Activated CD4-positive, alpha-beta memory T cell treated with anti-CD3 and anti-CD28 coated beads for 36 hours (primary cell): ENCODE measurements at regions not wholly inside any gene's neighbourhood (a gene's known extent, or its start where the extent isn't known, plus 50 kb on each side); places are given as distances from the start of the nearest gene placed in this dataset.
"Not testable (repeated sequence)": the region's sequence is repeated elsewhere in the genome, so short reads cannot be mapped to it uniquely, and the experiment has no call there.

ENCODE experiments used
- CTCF ChIA-PET: fragments of 350-600 bp; sonication (Branson Sonifier 250); formaldehyde crosslinking; loops from one replicate; lab custom pipeline; 2021; ENCODE audit warnings: antibody characterized with exemption, inconsistent platforms; lab: Charles Lee
- POLR2A ChIA-PET: fragments of 350-600 bp; sonication (Branson Sonifier 250); formaldehyde crosslinking; loops from one replicate; lab custom pipeline; 2021; ENCODE audit warnings: antibody characterized with exemption; lab: Charles Lee
- DNase-seq: peaks from one replicate; pipeline ENCODE4 v3.0.0-alpha.2; 2020
- H3K27ac Mint-ChIP-seq: one replicate; pipeline ENCODE4 v1.8.0; 2021; ENCODE audit warnings: mixed read lengths
- H3K27me3 Mint-ChIP-seq: one replicate; pipeline ENCODE4 v1.8.0; 2021; ENCODE audit warnings: mixed read lengths
- H3K36me3 Mint-ChIP-seq: one replicate; pipeline ENCODE4 v1.8.0; 2021; ENCODE audit warnings: mixed read lengths
- H3K4me1 Mint-ChIP-seq: one replicate; pipeline ENCODE4 v1.8.0; 2021; ENCODE audit warnings: low read depth, mixed read lengths
- H3K4me3 Mint-ChIP-seq: one replicate; pipeline ENCODE4 v1.8.0; 2021; ENCODE audit warnings: mild to moderate bottlenecking, mixed read lengths
- H3K9me3 Mint-ChIP-seq: one replicate; pipeline ENCODE4 v1.8.0; 2021; ENCODE audit warnings: mixed read lengths
- intact Hi-C: fragments of 100-400 bp; cut with micrococcal nuclease; formaldehyde crosslinking; loops from one replicate; pipeline ENCODE4 v1.15.1; 2023

DNA sequence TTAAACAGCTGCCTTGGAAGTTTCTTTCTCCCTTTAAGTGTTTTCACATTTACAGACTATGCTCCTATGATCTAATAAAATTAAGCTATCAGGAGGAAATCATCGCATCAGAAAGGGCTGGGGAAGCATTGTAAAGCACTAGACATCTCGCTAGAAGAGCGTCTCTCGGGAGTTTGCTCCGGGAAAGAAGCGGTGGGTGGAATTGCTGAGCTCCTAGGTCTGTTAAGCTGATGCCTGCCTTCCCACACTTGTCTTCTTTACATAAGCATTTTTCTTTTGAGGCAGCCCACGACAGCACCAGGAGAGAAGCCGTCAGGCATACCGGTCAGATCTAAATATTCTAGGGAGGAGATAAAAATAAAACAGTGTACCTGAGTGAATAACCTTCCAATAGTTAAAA, 541.7 kb upstream of the TUSC1 start:
- Mint-ChIP-seq H3K9me3 (peaks cover 19% of the 10 kb centered on the region), H3K36me3 (no peaks in the 10 kb centered on the region), H3K4me3 (no peak overlapping the region), H3K4me1 (no peaks in the 10 kb centered on the region), H3K27me3 (no peaks in the 10 kb centered on the region), H3K27ac (no peak overlapping the region)
- CTCF ChIA-PET, result no interaction called here
- DNase-seq, result no peak
- POLR2A ChIA-PET, result interaction anchor here (1.0 kb wide), 1 partner anchor 39 kb away, joined by 3 read pairs; no protein-coding TSS in a partner anchor
- intact Hi-C loops, result no loop called here

DNA sequence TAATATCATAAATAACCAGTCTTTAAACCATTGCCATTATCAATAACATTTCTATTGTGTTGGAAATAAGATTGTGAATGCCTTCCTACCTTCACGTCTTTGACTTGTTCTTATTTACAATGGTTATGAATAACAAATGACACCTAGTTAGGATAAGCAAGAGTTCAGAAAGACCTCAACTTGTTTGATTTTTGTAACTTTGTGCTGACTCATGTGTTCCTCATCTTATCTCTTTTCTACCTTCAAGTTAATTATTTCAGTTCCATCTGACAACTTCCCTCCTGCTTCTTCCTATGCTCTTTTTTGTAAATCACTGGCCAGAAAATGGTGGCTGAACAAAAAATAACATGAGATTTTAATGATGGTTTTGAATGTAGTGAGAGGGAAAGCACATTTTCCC, 538.5 kb upstream of the TUSC1 start:
- peaks cover 22% of the 10 kb centered on the region for H3K9me3 Mint-ChIP-seq
- POLR2A ChIA-PET, result no interaction called here
- no peak overlapping the region for H3K4me3 Mint-ChIP-seq
- no peaks in the 10 kb centered on the region for H3K27me3 Mint-ChIP-seq
- DNase-seq, result no peak
- CTCF ChIA-PET, result no interaction called here
- no peaks in the 10 kb centered on the region for H3K36me3 Mint-ChIP-seq
- intact Hi-C loops, result no loop called here
- H3K4me1 Mint-ChIP-seq, result no peaks in the 10 kb centered on the region
- no peak overlapping the region for H3K27ac Mint-ChIP-seq

DNA sequence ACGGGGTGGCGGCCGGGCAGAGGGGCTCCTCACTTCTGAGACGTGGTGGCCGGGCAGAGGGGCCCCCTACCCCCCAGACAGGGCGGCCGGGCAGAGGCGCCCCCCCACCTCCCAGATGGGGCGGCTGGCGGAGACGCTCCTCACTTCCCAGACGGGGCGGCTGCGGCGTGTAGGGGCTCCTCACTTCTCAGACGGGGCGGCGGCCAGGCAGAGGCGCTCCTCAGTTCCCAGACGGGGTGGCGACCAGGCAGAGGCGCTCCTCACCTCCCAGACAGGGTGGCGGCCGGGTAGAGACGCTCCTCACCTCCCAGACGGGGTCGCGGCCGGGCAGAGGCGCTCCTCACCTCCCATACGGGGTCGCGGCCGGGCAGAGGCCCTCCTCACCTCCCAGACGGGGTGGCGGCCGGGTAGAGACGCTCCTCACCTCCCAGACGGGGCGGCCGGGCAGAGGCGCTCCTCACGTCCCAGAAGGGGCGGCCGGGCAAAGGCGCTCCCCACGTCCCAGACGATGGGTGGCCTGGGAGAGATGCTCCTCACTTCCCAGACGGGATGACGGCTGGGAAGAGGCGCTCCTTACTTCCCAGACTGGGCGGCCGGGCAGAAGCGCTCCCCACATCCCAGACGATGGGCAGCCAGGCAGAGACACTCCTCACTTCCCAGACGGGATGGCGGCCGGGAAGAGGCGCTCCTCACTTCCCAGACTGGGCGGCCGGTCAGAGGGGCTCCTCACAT, 536.6 kb upstream of the TUSC1 start:
- intact Hi-C loops, result not testable (repeated sequence)

DNA sequence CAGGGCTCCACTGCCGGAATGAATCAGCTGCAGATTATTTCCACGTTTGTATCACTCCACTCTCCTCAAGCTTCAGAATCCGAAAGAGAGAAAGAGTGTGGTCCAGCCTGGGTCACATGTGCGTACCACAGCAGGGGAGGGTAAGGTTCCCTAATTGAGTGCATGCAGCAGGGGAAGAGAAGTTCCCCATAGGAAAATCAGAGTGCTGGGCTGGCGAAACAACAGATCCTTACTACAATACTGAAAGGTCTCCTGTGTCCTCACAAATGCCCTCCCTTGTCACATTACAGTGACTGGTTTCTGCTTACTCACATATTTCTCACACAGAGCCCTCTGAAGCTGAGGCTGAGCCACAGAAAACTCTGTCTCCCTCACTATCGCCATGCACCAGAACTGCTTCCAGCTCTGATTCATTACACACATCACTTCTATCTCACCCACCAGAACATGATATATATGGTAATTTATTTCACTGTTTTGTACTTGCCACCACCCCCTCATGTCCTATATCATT, 532.2 kb upstream of the TUSC1 start:
- no peaks in the 10 kb centered on the region for H3K4me1 Mint-ChIP-seq
- H3K27ac Mint-ChIP-seq, result no peak overlapping the region
- intact Hi-C loops, result no loop called here
- H3K9me3 Mint-ChIP-seq, result peaks cover 24% of the 10 kb centered on the region
- POLR2A ChIA-PET, result no interaction called here
- DNase-seq, result no peak
- no peaks in the 10 kb centered on the region for H3K27me3 Mint-ChIP-seq
- CTCF ChIA-PET, result no interaction called here
- no peaks in the 10 kb centered on the region for H3K36me3 Mint-ChIP-seq
- no peak overlapping the region for H3K4me3 Mint-ChIP-seq

More for the DNA sequence above, 536.6 kb upstream of the TUSC1 start:
- H3K4me1 Mint-ChIP-seq, DNase-seq, H3K4me3 Mint-ChIP-seq, POLR2A ChIA-PET, H3K36me3 Mint-ChIP-seq, H3K27ac Mint-ChIP-seq, CTCF ChIA-PET, H3K27me3 Mint-ChIP-seq: not testable (repeated sequence)
- H3K9me3 Mint-ChIP-seq, result peaks cover 26% of the 10 kb centered on the region

DNA sequence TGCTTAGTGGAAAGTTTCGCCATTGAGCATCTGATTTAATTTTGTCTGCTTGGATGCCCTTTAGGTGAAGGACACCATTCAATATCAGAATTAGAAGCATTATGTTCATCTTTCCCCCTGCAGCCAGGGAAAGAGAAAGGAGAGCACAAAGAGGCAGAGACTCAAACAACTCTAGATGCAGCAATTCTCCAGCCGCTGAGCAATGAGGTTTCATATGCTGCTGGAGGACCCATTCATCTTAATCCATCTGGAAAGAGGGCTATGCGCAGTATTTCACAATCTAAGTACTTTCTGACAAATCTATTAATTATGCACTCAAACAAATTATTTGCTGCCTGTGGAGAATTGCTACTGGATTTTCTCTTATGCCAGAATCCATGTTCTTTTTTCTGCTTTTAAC, 527.0 kb upstream of the TUSC1 start:
- Mint-ChIP-seq H3K4me1 (no peaks in the 10 kb centered on the region), H3K36me3 (no peaks in the 10 kb centered on the region), H3K27ac (no peak overlapping the region), H3K4me3 (no peak overlapping the region), H3K9me3 (peaks cover 13% of the 10 kb centered on the region), H3K27me3 (no peaks in the 10 kb centered on the region)
- POLR2A ChIA-PET, result no interaction called here
- CTCF ChIA-PET, result no interaction called here
- intact Hi-C loops, result no loop called here
- no peak for DNase-seq

DNA sequence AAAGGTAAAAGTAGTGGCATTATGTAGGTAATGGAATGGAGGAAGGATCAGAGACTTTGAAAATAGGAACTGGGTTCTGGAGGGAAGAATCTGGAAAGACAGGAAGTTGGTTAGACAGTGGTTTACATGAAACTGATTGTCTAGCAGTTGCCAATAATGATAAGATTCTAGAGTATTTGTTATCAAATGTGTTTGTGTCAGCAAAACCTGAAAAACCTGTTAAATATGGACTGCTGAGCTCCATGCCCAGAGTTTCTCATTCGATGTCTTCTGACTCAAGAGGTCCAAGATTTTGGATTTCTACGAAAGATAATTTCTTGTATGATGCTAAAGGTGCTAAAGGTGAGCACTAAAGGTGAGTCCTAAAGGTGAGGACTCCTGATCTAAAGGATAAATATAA, 515.0 kb upstream of the TUSC1 start:
- H3K27me3 Mint-ChIP-seq, result no peaks in the 10 kb centered on the region
- H3K9me3 Mint-ChIP-seq, result peaks cover 20% of the 10 kb centered on the region
- no peak overlapping the region for H3K4me3 Mint-ChIP-seq
- no peak overlapping the region for H3K27ac Mint-ChIP-seq
- no peaks in the 10 kb centered on the region for H3K4me1 Mint-ChIP-seq
- intact Hi-C loops, result no loop called here
- DNase-seq, result no peak
- ChIA-PET POLR2A (no interaction called here), CTCF (no interaction called here)
- no peaks in the 10 kb centered on the region for H3K36me3 Mint-ChIP-seq

DNA sequence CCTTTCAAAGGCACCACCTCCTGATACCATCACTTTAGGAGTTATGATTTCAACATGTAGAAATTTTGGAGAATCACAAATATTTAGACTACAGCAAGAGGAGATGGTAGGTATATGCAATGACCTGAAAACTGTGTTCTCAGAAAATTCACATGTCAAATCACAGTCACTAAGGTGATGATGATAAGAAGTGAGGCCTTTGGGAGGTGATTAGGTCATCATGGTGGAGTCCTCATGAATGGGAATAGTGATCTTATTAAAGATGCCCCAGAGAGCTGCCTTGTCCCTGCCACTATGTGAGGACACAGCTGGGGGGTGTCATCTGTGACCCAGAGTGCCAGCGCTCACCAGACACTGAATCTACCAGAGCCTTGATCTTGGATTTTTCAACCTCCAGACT, 513.5 kb upstream of the TUSC1 start:
- DNase-seq, result no peak
- CTCF ChIA-PET, result no interaction called here
- Mint-ChIP-seq H3K27me3 (no peaks in the 10 kb centered on the region), H3K4me1 (no peaks in the 10 kb centered on the region), H3K4me3 (no peak overlapping the region), H3K27ac (no peak overlapping the region), H3K9me3 (peaks cover 27% of the 10 kb centered on the region), H3K36me3 (no peaks in the 10 kb centered on the region)
- intact Hi-C loops, result no loop called here
- POLR2A ChIA-PET, result no interaction called here

DNA sequence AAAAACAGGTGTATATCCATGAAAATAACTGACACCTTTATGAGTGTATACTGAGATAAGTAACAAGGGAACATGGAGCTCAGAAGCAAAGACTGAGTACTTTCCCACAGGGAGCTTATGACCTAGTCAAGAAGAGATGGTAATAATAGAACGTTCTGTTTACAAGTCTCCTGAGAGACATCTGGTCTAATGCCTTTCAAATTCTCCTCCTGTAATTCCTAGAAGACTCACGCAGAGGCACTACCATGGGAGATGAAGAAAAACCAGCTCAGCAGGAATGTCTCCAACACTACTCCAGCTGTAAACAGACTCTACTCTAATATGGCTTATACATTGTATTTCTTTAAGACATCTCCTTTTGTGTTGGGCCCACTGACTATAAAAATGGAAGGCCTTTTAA, 503.6 kb upstream of the TUSC1 start:
- H3K27me3 Mint-ChIP-seq, result no peaks in the 10 kb centered on the region
- POLR2A ChIA-PET, result interaction anchor here (1.0 kb wide), 1 partner anchor 38 kb away, joined by 3 read pairs; no protein-coding TSS in a partner anchor
- intact Hi-C loops, result no loop called here

DNA sequence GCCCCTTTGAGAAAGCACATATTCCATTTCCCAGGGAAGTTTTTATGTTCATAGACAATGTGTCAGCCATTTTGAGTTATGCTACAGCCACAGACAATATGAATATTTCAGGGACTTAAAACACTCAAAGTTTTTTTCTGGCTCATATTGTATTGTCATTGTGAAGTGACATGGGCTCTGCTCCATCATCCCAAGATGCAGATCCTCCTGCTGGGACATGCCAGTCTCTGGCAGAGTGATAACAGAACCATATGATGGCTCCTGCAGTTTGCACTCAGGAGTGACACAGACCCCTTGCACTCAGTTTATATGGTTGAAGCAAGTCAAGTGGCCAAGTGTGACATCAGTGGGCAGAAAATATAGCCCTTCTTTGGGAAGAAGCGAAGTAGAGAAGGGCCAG, 498.4 kb upstream of the TUSC1 start:
- Mint-ChIP-seq H3K4me3 (no peak overlapping the region), H3K27me3 (no peaks in the 10 kb centered on the region), H3K36me3 (no peaks in the 10 kb centered on the region), H3K27ac (no peak overlapping the region), H3K9me3 (peaks cover 7% of the 10 kb centered on the region), H3K4me1 (no peaks in the 10 kb centered on the region)
- ChIA-PET POLR2A (no interaction called here), CTCF (no interaction called here)
- DNase-seq, result no peak
- intact Hi-C loops, result no loop called here

More for the DNA sequence above, 503.6 kb upstream of the TUSC1 start:
- Mint-ChIP-seq H3K4me1 (no peaks in the 10 kb centered on the region), H3K4me3 (no peak overlapping the region), H3K27ac (no peak overlapping the region), H3K36me3 (no peaks in the 10 kb centered on the region), H3K9me3 (peaks cover 7% of the 10 kb centered on the region)
- CTCF ChIA-PET, result no interaction called here
- DNase-seq, result no peak

DNA sequence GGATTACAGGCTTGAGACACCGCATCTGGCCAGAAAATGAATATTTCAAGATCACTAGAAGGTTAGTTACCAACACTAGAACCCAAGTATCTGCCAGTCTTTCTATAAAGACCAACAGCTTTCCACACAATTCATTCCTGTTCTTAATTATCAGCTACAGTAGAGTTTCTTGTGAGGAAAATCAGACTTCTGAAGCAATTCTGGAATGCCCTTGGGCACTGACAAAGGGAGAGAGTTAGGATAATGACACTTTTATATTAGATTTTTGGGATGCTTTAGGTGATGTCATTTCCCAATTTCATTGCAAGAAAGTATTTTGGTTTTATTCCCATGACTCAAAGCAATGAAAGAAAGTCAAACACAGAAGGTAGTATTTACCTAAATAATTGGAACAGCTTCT, 497.0 kb upstream of the TUSC1 start:
- Mint-ChIP-seq H3K36me3 (no peaks in the 10 kb centered on the region), H3K4me1 (no peaks in the 10 kb centered on the region), H3K27ac (no peak overlapping the region), H3K4me3 (no peak overlapping the region), H3K27me3 (no peaks in the 10 kb centered on the region), H3K9me3 (peaks cover 7% of the 10 kb centered on the region)
- ChIA-PET CTCF (no interaction called here), POLR2A (no interaction called here)
- intact Hi-C loops, result no loop called here
- DNase-seq, result no peak

DNA sequence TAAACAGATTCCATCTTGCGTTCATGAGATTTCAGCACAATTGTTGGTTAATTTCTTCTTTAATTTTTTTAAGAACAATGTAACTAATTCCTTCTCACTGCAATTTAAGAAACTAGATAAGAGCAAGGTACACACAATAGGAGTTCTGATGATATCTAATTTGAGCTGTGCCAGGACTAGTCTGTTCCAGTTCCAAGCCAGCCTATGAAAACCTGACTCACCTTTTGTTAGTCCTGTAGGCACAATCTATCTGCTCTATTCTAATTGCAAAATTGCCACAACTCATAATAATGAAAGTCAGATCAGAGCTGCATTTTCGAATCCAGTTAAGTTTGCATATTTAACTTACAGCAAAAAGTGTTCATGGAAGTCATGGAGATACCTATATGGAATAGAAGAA, 494.1 kb upstream of the TUSC1 start:
- peaks cover 5% of the 10 kb centered on the region for H3K9me3 Mint-ChIP-seq
- intact Hi-C loops, result no loop called here

DNA sequence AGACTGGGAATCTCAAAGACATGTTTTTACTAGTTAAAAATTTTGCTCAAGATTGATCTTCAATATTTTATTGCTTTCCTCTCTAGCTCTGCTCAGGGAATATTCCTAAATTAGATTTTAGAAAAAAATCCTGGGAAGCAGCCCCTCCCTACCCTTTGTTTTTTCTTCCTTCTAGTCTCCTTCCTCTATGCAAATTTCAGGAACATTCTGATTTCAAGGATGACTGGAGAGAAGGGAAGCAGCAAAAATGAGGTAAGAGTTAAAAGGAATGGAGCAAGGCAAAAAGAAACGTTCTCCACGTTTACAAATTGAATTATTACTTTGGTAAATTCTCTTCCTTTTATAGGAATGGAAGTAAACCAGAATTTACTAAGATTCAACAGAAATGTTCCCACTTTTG, 493.4 kb upstream of the TUSC1 start:
- ChIA-PET POLR2A (no interaction called here), CTCF (no interaction called here)
- intact Hi-C loops, result no loop called here
- no peak for DNase-seq
- Mint-ChIP-seq H3K36me3 (no peaks in the 10 kb centered on the region), H3K27me3 (no peaks in the 10 kb centered on the region), H3K4me3 (no peak overlapping the region), H3K4me1 (no peaks in the 10 kb centered on the region), H3K9me3 (peaks cover 5% of the 10 kb centered on the region), H3K27ac (no peak overlapping the region)

More for the DNA sequence above, 494.1 kb upstream of the TUSC1 start:
- DNase-seq, result no peak
- ChIA-PET POLR2A (no interaction called here), CTCF (no interaction called here)
- H3K36me3 Mint-ChIP-seq, result no peaks in the 10 kb centered on the region
- H3K27me3 Mint-ChIP-seq, result no peaks in the 10 kb centered on the region
- H3K4me1 Mint-ChIP-seq, result no peaks in the 10 kb centered on the region
- no peak overlapping the region for H3K4me3 Mint-ChIP-seq
- H3K27ac Mint-ChIP-seq, result no peak overlapping the region

DNA sequence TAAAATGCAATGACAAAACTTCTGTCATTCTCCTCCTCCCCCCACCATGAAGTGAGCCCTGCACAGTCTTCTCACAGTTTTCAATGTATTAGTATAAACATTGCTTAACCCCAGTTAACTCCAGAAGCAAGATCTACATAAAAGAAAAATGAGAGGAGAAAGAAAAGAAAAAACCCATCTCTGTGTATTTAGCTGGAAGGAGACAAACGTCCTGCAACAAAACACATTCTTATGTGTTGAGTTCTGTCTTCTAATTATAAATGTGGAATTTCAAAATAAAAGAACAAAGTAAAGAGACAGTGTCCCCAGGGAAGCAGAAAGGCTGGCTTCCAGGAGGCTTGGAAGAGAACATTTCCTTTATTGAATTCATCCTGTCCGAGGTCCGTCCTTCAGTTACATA, 491.9 kb upstream of the TUSC1 start:
- Mint-ChIP-seq H3K4me1 (no peaks in the 10 kb centered on the region), H3K27me3 (no peaks in the 10 kb centered on the region), H3K4me3 (no peak overlapping the region), H3K27ac (no peak overlapping the region), H3K9me3 (peaks cover 7% of the 10 kb centered on the region), H3K36me3 (no peaks in the 10 kb centered on the region)
- intact Hi-C loops, result no loop called here
- no peak for DNase-seq
- ChIA-PET POLR2A (no interaction called here), CTCF (no interaction called here)
